ENCODE measurements at regions not wholly inside any gene's neighbourhood (a gene's known extent, or its start where the extent isn't known, plus 50 kb on each side); places are given as distances from the start of the nearest gene placed in this dataset.

DNA sequence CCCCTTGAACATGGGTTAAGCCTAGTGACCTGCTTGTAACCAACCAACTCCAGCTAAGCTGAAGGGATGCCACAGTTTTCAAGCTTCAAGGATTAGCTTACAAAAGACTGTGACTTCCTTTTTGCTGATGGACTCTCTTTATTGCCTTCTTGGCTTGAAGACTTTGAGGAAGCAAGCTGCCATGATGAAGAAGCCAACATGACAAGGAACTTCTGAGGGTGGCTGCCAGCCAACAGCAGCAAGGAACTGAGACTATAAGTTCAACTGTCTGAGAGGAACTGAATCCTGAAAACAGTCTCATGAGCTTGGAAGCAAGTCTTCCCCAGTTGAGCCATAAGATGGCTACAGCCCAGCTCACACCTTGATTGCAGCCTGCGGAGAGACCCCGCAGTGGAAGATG, 116.1 kb upstream of the TAF11L2 start:
- Histone ChIP-seq H3K9ac (ENCODE audit: low read length) (no peak overlapping the region), H2BK12ac (ENCODE audit: low read length in 2 of 2) (peak overlapping the region; percentile 59 to 60), H3K14ac (ENCODE audit: low read length in 2 of 2) (no peak overlapping the region), H3K4me3 (ENCODE audit: insufficient read depth in 1 of 2, low read depth in 1 of 2, low read length in 2 of 2) (no peak overlapping the region), H3K9me3 (ENCODE audit: control insufficient read depth, low read length) (no peaks in the 10 kb centered on the region), H2BK5ac (ENCODE audit: low read depth, low read length, poor library complexity, severe bottlenecking) (peak overlapping the region; percentile 1), H3K27me3 (ENCODE audit: control insufficient read depth in 1 of 2, insufficient read depth in 1 of 2, low read length in 2 of 2) (no peaks in the 10 kb centered on the region), H3K36me3 (ENCODE audit: control insufficient read depth in 1 of 2, insufficient read depth in 2 of 2, low read depth in 1 of 2, low read length in 2 of 2) (no peaks in the 10 kb centered on the region), H2BK120ac (ENCODE audit: low read depth, low read length) (no peak overlapping the region), H3K27ac (ENCODE audit: low read length, poor library complexity, severe bottlenecking) (peak overlapping the region; percentile 63), H3K18ac (ENCODE audit: low read depth in 1 of 2, low read length in 2 of 2) (no peak overlapping the region), H2BK15ac (ENCODE audit: low read depth, poor library complexity, severe bottlenecking) (no peak overlapping the region), H3K79me1 (replicated peaks; ENCODE audit: low read length, poor library complexity, severe bottlenecking) (no peaks in the 10 kb centered on the region), H3K4ac (ENCODE audit: low read depth in 1 of 2, low read length in 2 of 2) (no peak overlapping the region), H2AK5ac (ENCODE audit: low read length, severe bottlenecking) (peak overlapping the region; percentile 83), H3K4me1 (ENCODE audit: control insufficient read depth, insufficient read depth, low read depth, low read length) (peaks cover 12% of the 10 kb centered on the region), H4K8ac (ENCODE audit: low read length) (peak overlapping the region; percentile 27), H2AFZ (ENCODE audit: low read depth, low read length) (no peak overlapping the region), H3K23ac (ENCODE audit: low read length in 2 of 2) (no peak overlapping the region), H4K91ac (ENCODE audit: low read length) (no peak overlapping the region), H3K4me2 (ENCODE audit: low read length, poor library complexity, severe bottlenecking) (no peak overlapping the region)
- 100% methylated on average over 2 of the region's 2 CpGs for WGBS
- no peak for DNase-seq

GRCh38 chr5:17383526-17383925, 114.5 kb upstream of the TAF11L2 start:
- no peak overlapping the region for H2AFZ ChIP-seq (ENCODE audit: low read depth, low read length)
- no peak overlapping the region for H4K91ac ChIP-seq (ENCODE audit: low read length)
- no peak overlapping the region for H3K23ac ChIP-seq (ENCODE audit: low read length in 2 of 2)
- no peak overlapping the region for H3K4me2 ChIP-seq (ENCODE audit: low read length, poor library complexity, severe bottlenecking)
- no peak overlapping the region for H3K14ac ChIP-seq (ENCODE audit: low read length in 2 of 2)
- H3K27ac ChIP-seq (ENCODE audit: low read length, poor library complexity, severe bottlenecking): no peak overlapping the region
- peaks cover 12% of the 10 kb centered on the region for H3K4me1 ChIP-seq (ENCODE audit: control insufficient read depth, insufficient read depth, low read depth, low read length)
- H3K79me1 ChIP-seq (replicated peaks; ENCODE audit: low read length, poor library complexity, severe bottlenecking): no peaks in the 10 kb centered on the region
- no peak overlapping the region for H2AK5ac ChIP-seq (ENCODE audit: low read length, severe bottlenecking)
- no peak overlapping the region for H2BK120ac ChIP-seq (ENCODE audit: low read depth, low read length)
- no peak overlapping the region for H2BK15ac ChIP-seq (ENCODE audit: low read depth, poor library complexity, severe bottlenecking)
- H3K36me3 ChIP-seq (ENCODE audit: control insufficient read depth in 1 of 2, insufficient read depth in 2 of 2, low read depth in 1 of 2, low read length in 2 of 2): no peaks in the 10 kb centered on the region
- H3K4ac ChIP-seq (ENCODE audit: low read depth in 1 of 2, low read length in 2 of 2): no peak overlapping the region
- no peak overlapping the region for H3K9ac ChIP-seq (ENCODE audit: low read length)
- H2BK5ac ChIP-seq (ENCODE audit: low read depth, low read length, poor library complexity, severe bottlenecking): no peak overlapping the region
- DNase-seq: no peak
- WGBS: 72% methylated on average over 3 of the region's 3 CpGs
- H3K9me3 ChIP-seq (ENCODE audit: control insufficient read depth, low read length): peaks cover under 1% of the 10 kb centered on the region
- H3K4me3 ChIP-seq (ENCODE audit: insufficient read depth in 1 of 2, low read depth in 1 of 2, low read length in 2 of 2): no peak overlapping the region
- H2BK12ac ChIP-seq (ENCODE audit: low read length in 2 of 2): no peak overlapping the region
- H3K18ac ChIP-seq (ENCODE audit: low read depth in 1 of 2, low read length in 2 of 2): no peak overlapping the region
- H4K8ac ChIP-seq (ENCODE audit: low read length): no peak overlapping the region
- no peaks in the 10 kb centered on the region for H3K27me3 ChIP-seq (ENCODE audit: control insufficient read depth in 1 of 2, insufficient read depth in 1 of 2, low read length in 2 of 2)

DNA sequence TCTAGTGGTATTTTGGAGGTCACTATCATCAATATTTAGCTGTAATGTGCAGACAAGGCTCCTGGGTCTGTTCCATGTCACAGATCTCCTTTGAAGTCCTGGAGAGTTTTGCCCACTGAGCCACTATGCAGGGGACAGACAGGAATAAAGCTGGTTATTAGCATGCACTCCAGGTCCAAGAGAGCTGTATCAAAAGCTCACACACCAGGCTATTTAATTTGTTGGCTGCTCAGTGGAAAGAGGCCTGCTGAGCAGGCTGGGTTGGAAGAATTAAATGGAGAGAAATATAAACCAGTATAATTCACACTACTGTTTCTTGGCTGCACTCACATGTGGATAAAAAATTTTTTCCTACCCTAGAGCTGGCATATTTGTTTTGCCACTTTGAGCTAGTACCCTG, 113.8 kb upstream of the TAF11L2 start:
- Histone ChIP-seq H3K4me2 (ENCODE audit: low read length, poor library complexity, severe bottlenecking) (no peak overlapping the region), H3K18ac (ENCODE audit: low read depth in 1 of 2, low read length in 2 of 2) (no peak overlapping the region), H2AK5ac (ENCODE audit: low read length, severe bottlenecking) (no peak overlapping the region), H3K14ac (ENCODE audit: low read length in 2 of 2) (no peak overlapping the region), H3K27me3 (ENCODE audit: control insufficient read depth in 1 of 2, insufficient read depth in 1 of 2, low read length in 2 of 2) (no peaks in the 10 kb centered on the region), H3K9me3 (ENCODE audit: control insufficient read depth, low read length) (peaks cover 4% of the 10 kb centered on the region), H4K8ac (ENCODE audit: low read length) (no peak overlapping the region), H2BK15ac (ENCODE audit: low read depth, poor library complexity, severe bottlenecking) (no peak overlapping the region), H3K4me3 (ENCODE audit: insufficient read depth in 1 of 2, low read depth in 1 of 2, low read length in 2 of 2) (no peak overlapping the region), H2BK12ac (ENCODE audit: low read length in 2 of 2) (no peak overlapping the region), H3K4ac (ENCODE audit: low read depth in 1 of 2, low read length in 2 of 2) (no peak overlapping the region), H3K27ac (ENCODE audit: low read length, poor library complexity, severe bottlenecking) (no peak overlapping the region), H2BK120ac (ENCODE audit: low read depth, low read length) (no peak overlapping the region), H4K91ac (ENCODE audit: low read length) (no peak overlapping the region), H3K23ac (ENCODE audit: low read length in 2 of 2) (no peak overlapping the region), H3K36me3 (ENCODE audit: control insufficient read depth in 1 of 2, insufficient read depth in 2 of 2, low read depth in 1 of 2, low read length in 2 of 2) (no peaks in the 10 kb centered on the region), H2AFZ (ENCODE audit: low read depth, low read length) (no peak overlapping the region), H3K9ac (ENCODE audit: low read length) (no peak overlapping the region), H3K79me1 (replicated peaks; ENCODE audit: low read length, poor library complexity, severe bottlenecking) (no peaks in the 10 kb centered on the region), H3K4me1 (ENCODE audit: control insufficient read depth, insufficient read depth, low read depth, low read length) (peaks cover 12% of the 10 kb centered on the region), H2BK5ac (ENCODE audit: low read depth, low read length, poor library complexity, severe bottlenecking) (no peak overlapping the region)
- DNase-seq: no peak

- Histone ChIP-seq H2BK5ac (ENCODE audit: low read depth, low read length, poor library complexity, severe bottlenecking) (no peak overlapping the region), H3K27me3 (ENCODE audit: control insufficient read depth in 1 of 2, insufficient read depth in 1 of 2, low read length in 2 of 2) (no peaks in the 10 kb centered on the region), H3K4ac (ENCODE audit: low read depth in 1 of 2, low read length in 2 of 2) (no peak overlapping the region), H3K18ac (ENCODE audit: low read depth in 1 of 2, low read length in 2 of 2) (no peak overlapping the region), H3K9ac (ENCODE audit: low read length) (no peak overlapping the region), H2BK15ac (ENCODE audit: low read depth, poor library complexity, severe bottlenecking) (no peak overlapping the region), H3K14ac (ENCODE audit: low read length in 2 of 2) (no peak overlapping the region), H2AFZ (ENCODE audit: low read depth, low read length) (no peak overlapping the region), H3K79me1 (replicated peaks; ENCODE audit: low read length, poor library complexity, severe bottlenecking) (no peaks in the 10 kb centered on the region), H2BK120ac (ENCODE audit: low read depth, low read length) (no peak overlapping the region), H4K91ac (ENCODE audit: low read length) (no peak overlapping the region), H4K8ac (ENCODE audit: low read length) (no peak overlapping the region), H3K9me3 (ENCODE audit: control insufficient read depth, low read length) (peaks cover 4% of the 10 kb centered on the region), H3K36me3 (ENCODE audit: control insufficient read depth in 1 of 2, insufficient read depth in 2 of 2, low read depth in 1 of 2, low read length in 2 of 2) (no peaks in the 10 kb centered on the region), H3K4me1 (ENCODE audit: control insufficient read depth, insufficient read depth, low read depth, low read length) (peaks cover 2% of the 10 kb centered on the region), H3K23ac (ENCODE audit: low read length in 2 of 2) (no peak overlapping the region), H3K27ac (ENCODE audit: low read length, poor library complexity, severe bottlenecking) (no peak overlapping the region), H3K4me2 (ENCODE audit: low read length, poor library complexity, severe bottlenecking) (no peak overlapping the region), H2AK5ac (ENCODE audit: low read length, severe bottlenecking) (no peak overlapping the region), H2BK12ac (ENCODE audit: low read length in 2 of 2) (no peak overlapping the region), H3K4me3 (ENCODE audit: insufficient read depth in 1 of 2, low read depth in 1 of 2, low read length in 2 of 2) (no peak overlapping the region)
- 100% methylated on average over 1 of the region's 1 CpG for WGBS
- DNase-seq: no peak
These were observed 109.3 kb upstream of the TAF11L2 start for GRCh38 chr5:17388717-17389116.

Measured in mesenchymal stem cell (in vitro differentiated cells and primary cell).